GM04504 (cell line): ENCODE measurements at regions not wholly inside any gene's neighbourhood (a gene's known extent, or its start where the extent isn't known, plus 50 kb on each side); places are given as distances from the start of the nearest gene placed in this dataset.

ENCODE experiments used
- DNase-seq: peaks from one replicate; pipeline ENCODE4 v3.0.0-alpha.2; 2012; ENCODE audit warnings: low read depth

GRCh38 chr14:85223667-85224066 is 306.3 kb upstream of the FLRT2 start:
- DNase-seq = no peak

- DNase-seq = no peak
Observed at GRCh38 chr14:85224241-85224640, 305.7 kb upstream of the FLRT2 start.

GRCh38 chr14:85233756-85234155 is 296.2 kb upstream of the FLRT2 start:
- no peak for DNase-seq

GRCh38 chr14:85234156-85235025 is 295.6 kb upstream of the FLRT2 start:
- DNase-seq = no peak

- DNase-seq = no peak
Observed at GRCh38 chr14:85235868-85236267, 294.1 kb upstream of the FLRT2 start.

- no peak for DNase-seq
Observed at GRCh38 chr14:85236296-85236695, 293.6 kb upstream of the FLRT2 start.

DNA sequence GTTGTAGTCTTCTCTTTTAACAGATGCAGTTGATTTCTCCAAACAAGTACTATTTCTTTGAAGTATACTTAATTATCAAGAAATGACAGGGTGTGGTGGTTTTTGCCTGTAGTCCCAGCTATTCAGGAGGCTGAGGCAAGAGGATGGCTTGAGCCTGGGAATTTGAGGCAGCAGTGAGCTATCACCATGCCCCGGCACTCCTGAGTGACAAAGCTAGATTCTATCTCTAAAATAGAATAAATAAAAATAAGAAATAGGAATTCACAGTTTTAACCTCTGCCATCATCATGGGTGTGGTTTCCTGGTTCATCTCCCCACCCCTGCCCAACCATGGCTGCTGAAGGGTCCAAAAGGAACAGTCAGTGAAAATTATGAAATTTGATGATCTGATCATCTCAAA is 290.2 kb upstream of the FLRT2 start:
- no peak for DNase-seq

GRCh38 chr14:85241022-85241855 is 288.7 kb upstream of the FLRT2 start:
- DNase-seq = no peak

GRCh38 chr14:85242666-85243065 is 287.3 kb upstream of the FLRT2 start:
- no peak for DNase-seq

DNA sequence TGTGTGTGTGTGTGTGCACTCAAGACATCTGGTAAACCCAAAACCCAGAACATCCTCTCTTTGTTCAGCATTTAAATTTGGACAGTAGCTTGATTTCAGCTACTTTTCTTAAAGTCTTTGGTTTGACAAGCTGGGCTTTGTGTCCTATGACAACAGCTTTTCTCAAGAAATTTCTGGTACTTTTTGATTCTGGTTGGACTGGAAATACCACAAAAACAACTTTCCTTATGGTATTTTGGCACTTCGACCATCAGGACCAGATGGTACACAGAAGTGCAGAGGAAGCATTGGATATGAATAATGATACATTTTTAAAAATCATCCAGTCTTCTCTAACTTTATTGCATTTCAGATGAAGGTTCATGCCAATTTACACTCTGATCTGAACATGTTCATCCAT is 286.6 kb upstream of the FLRT2 start:
- DNase-seq = no peak

DNA sequence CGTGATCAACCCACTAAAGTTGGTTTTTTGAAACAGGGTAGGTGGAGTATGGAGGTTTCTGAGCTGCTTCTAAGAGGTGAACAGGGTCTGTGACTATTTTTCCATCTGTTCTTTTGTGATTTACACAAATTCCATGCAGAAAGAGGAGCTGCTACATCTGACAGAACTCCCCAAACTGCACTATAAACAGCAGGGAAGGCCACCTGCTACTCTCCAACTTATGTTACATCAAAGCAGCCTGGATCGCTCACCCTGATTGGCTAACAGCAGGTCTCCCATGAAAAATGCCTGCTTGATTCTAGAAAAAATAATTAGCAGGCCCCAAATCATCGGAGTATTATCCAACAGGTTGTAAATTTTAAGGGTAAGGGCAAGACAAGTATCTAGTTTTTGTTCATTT is 282.9 kb upstream of the FLRT2 start:
- DNase-seq = no peak

- no peak for DNase-seq
Observed at GRCh38 chr14:85248881-85249635, 280.9 kb upstream of the FLRT2 start.

GRCh38 chr14:85250414-85251189 is 279.3 kb upstream of the FLRT2 start:
- DNase-seq = no peak

DNA sequence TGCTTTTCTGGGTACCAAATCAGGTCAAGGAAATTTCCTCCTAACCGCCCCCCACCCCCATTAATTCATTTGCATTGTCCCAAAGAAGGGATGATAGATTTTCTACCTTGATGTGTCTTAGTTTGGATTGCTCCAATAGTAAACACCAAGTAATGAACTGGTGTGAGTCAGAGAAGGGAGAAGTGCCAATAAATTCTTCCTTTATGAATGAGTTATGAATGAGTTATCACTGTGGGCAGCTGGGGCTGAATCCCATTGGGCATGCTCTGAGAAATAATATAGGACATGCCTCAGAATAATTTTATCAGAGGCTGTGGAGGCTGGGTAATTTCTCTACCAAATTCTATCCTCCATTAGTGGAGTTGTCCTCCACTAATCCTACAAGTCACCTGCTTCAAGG is 277.9 kb upstream of the FLRT2 start:
- DNase-seq = peak; percentile 48

DNA sequence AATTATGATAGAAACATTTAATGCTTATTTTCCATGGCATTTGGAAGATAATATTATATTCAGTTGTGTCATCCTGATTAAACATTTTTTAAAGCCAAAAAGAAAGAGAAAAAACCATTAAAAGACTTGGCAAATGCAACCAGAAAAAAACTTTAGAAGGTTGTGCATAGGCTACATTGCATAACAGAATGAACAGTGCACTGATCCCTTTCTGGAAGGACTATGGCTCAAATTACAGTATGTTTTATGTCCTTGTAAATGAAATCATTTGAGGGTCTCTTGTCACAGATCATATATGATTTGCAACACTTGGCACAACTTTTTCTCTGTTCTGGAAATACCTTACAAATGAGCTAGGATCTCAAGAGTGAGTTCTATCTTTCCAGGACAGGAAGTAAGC is 275.2 kb upstream of the FLRT2 start:
- no peak for DNase-seq

- no peak for DNase-seq
Observed at GRCh38 chr14:85257287-85257686, 272.7 kb upstream of the FLRT2 start.

GRCh38 chr14:85263916-85264675 is 265.8 kb upstream of the FLRT2 start:
- DNase-seq = no peak

- DNase-seq = no peak
Observed at GRCh38 chr14:85273099-85273677, 256.8 kb upstream of the FLRT2 start.

DNA sequence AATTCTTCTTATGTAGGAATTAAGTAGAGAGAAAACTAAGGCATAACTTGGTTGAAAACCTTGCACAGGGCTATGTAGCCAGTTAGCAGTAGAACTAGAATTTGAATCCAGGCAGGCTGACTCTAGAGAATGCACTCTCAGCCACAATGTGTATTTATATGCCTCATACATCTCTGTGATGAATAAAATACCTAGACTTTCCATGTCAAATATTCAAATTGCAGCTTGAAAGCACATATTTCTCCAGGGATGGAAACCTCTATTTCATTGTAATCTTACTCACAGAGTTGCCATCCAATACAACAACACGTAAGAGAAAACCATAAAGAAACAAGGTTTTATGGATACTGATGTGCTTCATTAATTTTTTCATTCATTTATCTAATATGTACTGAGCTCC is 256.0 kb upstream of the FLRT2 start:
- no peak for DNase-seq

DNA sequence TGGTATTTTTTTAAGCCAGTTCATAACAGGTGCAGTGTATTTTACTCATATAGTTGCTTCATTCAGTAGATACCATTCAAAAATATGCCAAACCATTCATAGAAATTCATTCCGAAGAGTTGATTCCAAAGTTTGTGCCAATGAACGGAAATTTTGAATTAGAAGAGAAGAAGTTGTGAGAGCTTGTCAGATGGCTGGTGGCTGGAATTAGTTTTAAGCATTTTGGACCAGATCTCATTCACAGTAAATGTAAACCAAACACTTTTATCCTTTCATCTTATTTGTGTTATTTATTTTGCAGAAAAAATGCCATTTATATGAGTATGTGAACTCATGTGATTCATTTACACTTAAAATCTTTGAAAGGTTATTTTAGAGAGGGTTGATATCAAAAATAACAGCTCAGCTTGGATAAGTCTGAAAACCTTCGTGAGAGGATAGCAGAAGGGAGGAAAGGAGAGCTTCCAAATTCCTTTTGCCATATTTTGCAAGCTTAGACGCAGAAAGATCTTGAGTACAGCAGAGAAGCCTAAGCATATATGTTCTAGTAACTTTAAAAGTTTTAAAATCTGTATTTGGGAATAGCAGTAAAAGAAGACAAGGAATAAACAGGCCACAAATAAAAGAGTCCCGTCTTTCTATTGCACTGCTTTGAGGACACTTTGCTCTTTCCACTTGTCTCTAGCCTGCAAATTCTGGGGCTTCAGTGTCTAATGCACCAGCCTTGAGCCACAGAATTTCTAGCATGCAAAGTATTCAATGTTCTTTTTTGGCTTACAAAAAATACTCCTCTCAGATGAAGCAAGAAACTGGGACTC is 253.6 kb upstream of the FLRT2 start:
- DNase-seq = no peak
